BJ (cell line): ENCODE measurements at regions not wholly inside any gene's neighbourhood (a gene's known extent, or its start where the extent isn't known, plus 50 kb on each side); places are given as distances from the start of the nearest gene placed in this dataset.

Experiments
- CTCF ChIA-PET: fragments of 350-600 bp; formaldehyde crosslinking; extraction: SDS; loops from one replicate; lab custom pipeline; 2021; ENCODE audit warnings: antibody characterized with exemption, inconsistent platforms; lab: Yijun Ruan, JAX
- POLR2A ChIA-PET: fragments of 300-600 bp; sonication (Branson Sonifier 250); formaldehyde crosslinking; extraction: SDS; loops from one replicate; lab custom pipeline; 2021; ENCODE audit warnings: antibody characterized with exemption; lab: Charles Lee
- DNase-seq: peaks from one replicate; pipeline ENCODE4 v3.0.0-alpha.2; 2011; ENCODE audit warnings: low read depth
- H3K27me3 ChIP-seq: 2 replicates; pipeline ENCODE4 v1.6.0; 2011; ENCODE audit warnings: low read length; ENCODE audit not compliant: control insufficient read depth, insufficient read depth
- H3K36me3 ChIP-seq: 2 replicates; pipeline ENCODE4 v1.5.1; 2011; ENCODE audit warnings: low read length; ENCODE audit not compliant: control insufficient read depth, insufficient read depth
- H3K4me3 ChIP-seq: 2 replicates; pipeline ENCODE4 v1.5.1; 2011; ENCODE audit warnings: low read depth, mild to moderate bottlenecking, control low read depth, low read length
- TF ChIP-seq, protein P1 (sequence below): IDR thresholded peaks from 2 replicates; pipeline ENCODE4 v1.5.1; 2011; ENCODE audit warnings: low read depth, mild to moderate bottlenecking, control low read depth, inconsistent platforms, low read length, moderate library complexity; ENCODE audit not compliant: insufficient read depth

DNA sequence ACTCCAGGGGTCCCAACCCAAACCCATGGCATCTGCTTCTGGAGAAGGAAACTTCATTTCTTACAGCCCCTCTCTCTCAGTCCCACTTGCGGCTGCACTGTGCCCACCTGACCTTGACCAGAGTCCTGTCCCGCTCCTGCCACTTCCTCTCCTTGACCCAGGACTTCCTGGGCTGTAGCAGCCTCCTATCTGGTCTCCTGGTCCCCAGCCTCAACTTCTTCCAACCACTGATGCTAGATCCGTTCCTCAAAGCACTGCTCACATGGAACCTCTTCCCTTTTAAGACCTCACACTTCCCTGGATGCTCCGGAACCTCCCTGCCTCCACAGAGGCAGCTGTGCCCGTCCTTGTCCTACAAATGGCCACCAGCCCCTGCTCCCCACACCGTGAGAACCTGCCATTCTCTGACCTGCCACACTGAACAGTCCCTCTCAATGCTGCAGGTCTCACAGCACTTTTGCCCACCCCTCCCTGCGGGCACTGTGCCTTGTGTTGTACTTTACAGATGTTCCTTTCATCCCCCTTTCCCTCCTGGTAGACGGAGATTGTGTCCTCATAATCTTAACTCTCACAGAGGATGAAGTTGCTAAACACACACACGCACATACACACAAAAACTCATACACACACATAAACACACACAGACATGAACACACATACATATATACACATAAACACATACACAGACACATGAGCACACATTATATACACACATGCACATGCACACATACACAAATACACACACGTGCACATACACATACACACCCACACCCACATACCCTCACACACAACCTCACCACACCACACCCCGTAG, 59.6 kb upstream of the NXT1 start:
- no peaks in the 10 kb centered on the region for H3K27me3 ChIP-seq
- TF ChIP-seq, protein P1, sequence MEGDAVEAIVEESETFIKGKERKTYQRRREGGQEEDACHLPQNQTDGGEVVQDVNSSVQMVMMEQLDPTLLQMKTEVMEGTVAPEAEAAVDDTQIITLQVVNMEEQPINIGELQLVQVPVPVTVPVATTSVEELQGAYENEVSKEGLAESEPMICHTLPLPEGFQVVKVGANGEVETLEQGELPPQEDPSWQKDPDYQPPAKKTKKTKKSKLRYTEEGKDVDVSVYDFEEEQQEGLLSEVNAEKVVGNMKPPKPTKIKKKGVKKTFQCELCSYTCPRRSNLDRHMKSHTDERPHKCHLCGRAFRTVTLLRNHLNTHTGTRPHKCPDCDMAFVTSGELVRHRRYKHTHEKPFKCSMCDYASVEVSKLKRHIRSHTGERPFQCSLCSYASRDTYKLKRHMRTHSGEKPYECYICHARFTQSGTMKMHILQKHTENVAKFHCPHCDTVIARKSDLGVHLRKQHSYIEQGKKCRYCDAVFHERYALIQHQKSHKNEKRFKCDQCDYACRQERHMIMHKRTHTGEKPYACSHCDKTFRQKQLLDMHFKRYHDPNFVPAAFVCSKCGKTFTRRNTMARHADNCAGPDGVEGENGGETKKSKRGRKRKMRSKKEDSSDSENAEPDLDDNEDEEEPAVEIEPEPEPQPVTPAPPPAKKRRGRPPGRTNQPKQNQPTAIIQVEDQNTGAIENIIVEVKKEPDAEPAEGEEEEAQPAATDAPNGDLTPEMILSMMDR = no peak
- CTCF ChIA-PET = interaction anchor here (1.8 kb wide), 1 partner anchor 14 kb away, joined by 6 read pairs; no protein-coding TSS in a partner anchor

DNA sequence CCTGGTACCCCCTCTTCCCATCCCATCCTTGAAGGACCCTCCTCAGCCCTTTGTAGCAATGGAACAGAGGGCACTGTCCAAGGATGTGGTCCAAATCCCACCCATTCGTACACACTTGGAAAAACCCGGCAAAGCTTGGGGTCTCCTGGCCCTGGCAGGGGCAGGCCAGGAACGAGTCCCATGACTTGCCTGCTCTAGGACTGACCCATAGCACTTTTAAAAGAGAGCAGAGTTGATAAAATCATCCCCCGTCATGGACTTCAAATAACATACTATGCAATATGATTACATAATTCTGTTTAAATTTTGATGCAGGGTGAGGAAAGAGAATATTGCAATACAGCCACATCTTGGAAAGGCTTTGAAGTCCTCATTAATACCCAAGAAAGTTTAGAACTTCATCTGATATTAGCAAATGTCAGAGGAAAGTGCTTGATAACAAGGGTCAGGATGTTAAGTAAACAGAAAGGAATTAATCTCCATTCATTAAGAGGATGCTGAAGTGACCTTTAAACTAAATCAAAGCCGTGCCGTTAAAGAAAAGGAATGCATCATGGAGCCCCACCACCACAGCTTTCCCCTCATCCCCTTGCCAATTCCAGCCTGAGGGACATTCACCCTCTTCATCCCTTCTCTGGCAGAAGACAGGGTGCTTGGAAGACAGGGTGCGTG, 60.7 kb upstream of the NXT1 start:
- ChIA-PET CTCF (no interaction called here), POLR2A (no interaction called here)
- TF ChIP-seq, protein P1 = no peak
- Histone ChIP-seq H3K4me3 (no peak overlapping the region), H3K36me3 (no peaks in the 10 kb centered on the region), H3K27me3 (no peaks in the 10 kb centered on the region)
- DNase-seq = no peak

More for the DNA sequence above, 59.6 kb upstream of the NXT1 start:
- Histone ChIP-seq H3K4me3 (no peak overlapping the region), H3K36me3 (no peaks in the 10 kb centered on the region)
- no peak for DNase-seq
- POLR2A ChIA-PET = no interaction called here

DNA sequence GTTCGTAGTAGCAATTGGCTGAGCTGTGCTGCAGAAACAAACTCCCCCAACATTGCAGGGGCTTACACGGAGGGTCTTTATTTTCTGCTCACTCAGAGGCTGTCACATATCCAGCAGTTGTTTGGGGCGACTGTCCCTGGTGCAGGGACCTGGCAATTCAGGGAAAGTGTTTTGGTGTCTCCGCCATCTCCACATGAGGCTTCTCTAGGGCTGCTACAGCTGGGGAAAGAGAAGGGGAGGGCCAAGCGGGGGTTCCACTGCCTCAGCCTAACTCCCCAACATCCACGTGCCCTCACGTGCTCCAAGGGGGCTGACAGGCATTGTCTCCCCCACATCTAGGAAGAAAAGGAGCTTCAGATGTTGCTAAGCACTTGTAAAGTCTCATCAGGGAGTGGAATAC, 61.3 kb upstream of the NXT1 start:
- TF ChIP-seq, protein P1 = no peak
- no peaks in the 10 kb centered on the region for H3K36me3 ChIP-seq
- no peak for DNase-seq
- H3K27me3 ChIP-seq = no peaks in the 10 kb centered on the region
- POLR2A ChIA-PET = no interaction called here
- no peak overlapping the region for H3K4me3 ChIP-seq
- CTCF ChIA-PET = no interaction called here

DNA sequence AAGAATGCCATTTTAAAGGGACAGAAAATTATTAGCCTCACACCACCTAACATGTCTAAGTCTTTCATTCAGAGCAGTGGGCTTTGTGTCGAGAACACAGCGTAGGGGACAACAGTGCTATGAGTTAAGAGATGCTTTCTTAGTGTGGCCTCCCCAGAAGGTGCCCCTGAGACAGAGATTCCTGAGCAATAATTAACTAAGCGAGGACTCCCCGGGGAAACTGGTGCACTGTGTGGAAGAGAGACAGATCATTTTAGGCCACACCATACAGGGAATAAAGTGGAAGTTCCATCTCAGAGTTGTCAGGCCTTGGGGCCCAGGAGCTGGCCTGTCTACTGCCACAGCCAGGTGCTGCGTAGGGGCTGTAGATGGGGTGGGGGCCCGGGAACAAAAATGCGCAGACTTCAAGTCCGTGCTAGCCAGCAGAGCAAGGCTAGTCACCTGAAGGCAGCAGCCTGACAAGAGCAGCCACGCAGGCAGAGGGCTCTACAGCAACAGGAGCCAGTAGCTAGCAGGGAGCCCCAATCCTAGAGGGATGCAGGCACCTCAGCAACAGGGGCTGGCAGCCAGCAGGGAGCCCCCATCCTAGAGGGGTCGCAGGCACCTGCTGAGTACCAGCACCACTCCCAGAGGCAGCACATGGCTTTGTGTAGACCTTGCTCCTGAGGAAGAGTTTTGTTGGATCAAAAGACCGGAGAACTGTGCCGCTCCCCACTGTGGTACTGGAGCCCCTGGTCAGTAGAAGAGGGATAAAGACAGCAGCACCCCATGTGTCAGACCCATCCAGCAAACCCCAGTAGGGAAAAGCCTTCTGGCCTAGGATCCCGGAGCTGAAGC, 63.0 kb upstream of the NXT1 start:
- POLR2A ChIA-PET = no interaction called here
- H3K27me3 ChIP-seq = no peaks in the 10 kb centered on the region
- CTCF ChIA-PET = no interaction called here
- no peaks in the 10 kb centered on the region for H3K36me3 ChIP-seq
- TF ChIP-seq, protein P1 = no peak
- no peak for DNase-seq
- H3K4me3 ChIP-seq = no peak overlapping the region

DNA sequence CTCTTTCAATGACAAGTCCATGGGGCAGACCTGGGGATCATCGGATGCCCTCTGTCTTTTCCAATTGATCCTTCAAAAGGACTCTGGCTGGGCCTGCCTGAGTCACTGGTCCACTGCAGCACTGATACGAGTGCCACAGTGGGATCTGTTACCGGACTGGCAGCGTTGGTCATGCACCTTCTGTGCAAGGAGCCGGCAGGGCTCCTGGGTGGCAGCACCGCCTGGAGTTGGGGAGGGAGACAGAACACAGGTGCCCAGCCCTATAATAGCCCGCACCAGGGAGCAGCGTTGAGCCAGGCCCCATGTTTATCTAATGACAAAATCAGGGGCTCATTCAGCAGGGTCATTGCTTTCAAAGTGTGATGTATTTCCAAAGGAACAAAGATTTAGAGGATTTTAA, 64.2 kb upstream of the NXT1 start:
- CTCF ChIA-PET = no interaction called here

More for the DNA sequence above, 64.2 kb upstream of the NXT1 start:
- POLR2A ChIA-PET = no interaction called here
- no peaks in the 10 kb centered on the region for H3K27me3 ChIP-seq
- TF ChIP-seq, protein P1 = no peak
- H3K4me3 ChIP-seq = no peak overlapping the region
- DNase-seq = no peak
- H3K36me3 ChIP-seq = no peaks in the 10 kb centered on the region
